HepG2 (cell line): ENCODE measurements at regions not wholly inside any gene's neighbourhood (a gene's known extent, or its start where the extent isn't known, plus 50 kb on each side); places are given as distances from the start of the nearest gene placed in this dataset.

Source experiments
- ATAC-seq: fragments of 200-7000 bp; cut with Tn5 transposase; 3 replicates; pipeline ENCODE4 v1.9.1; 2020; ENCODE audit warnings: mild to moderate bottlenecking, moderate library complexity
- BruUV-seq: library from RNA; stranded (reverse); fragments of 400-500 nt; replicated peaks from 2 replicates; lab custom pipeline; 2021; lab: Mats Ljungman, UMichigan
- CTCF ChIA-PET: fragments of 300-600 bp; formaldehyde crosslinking; extraction: SDS; loops from one replicate; lab custom pipeline; 2021; ENCODE audit warnings: low total read pairs, inconsistent platforms, low intra/inter-chr PET ratio; lab: Yijun Ruan, JAX
- POLR2A ChIA-PET: fragments of 350-600 bp; sonication (Branson Sonifier 250); formaldehyde crosslinking; loops from one replicate; lab custom pipeline; 2020; ENCODE audit warnings: antibody characterized with exemption, inconsistent platforms; lab: Yijun Ruan, JAX
- DNase-seq: peaks from one replicate; pipeline ENCODE4 v3.0.0-alpha.2; 2015; ENCODE audit warnings: low spot score
- FAIRE-seq: peaks from 3 replicates; lab custom pipeline; 2011; peaks lifted over from hg19 to GRCh38; lab: Jason Lieb, UNC
- H2AFZ ChIP-seq: one replicate; pipeline ENCODE4 v1.6.1; 2011; ENCODE audit warnings: low read length, inconsistent platforms
- H3K27ac ChIP-seq: fragments of 300-600 bp; 3 replicates; pipeline ENCODE4 v1.8.0; 2011; ENCODE audit warnings: mixed run types, mild to moderate bottlenecking, mixed read lengths, low read length, inconsistent platforms; ENCODE audit not compliant: insufficient read depth; ENCODE audit errors: extremely low read length
- H3K27me3 ChIP-seq, 2 experiments: fragments of 200-600 bp in 1 of 2; 2 replicates in 1 of 2; 3 replicates in 1 of 2; pipeline versions ENCODE4 v1.6.0 to v1.8.0; 2011; ENCODE audit warnings: low read length in 2 of 2, mild to moderate bottlenecking in 2 of 2, moderate library complexity in 2 of 2, inconsistent platforms in 1 of 2; ENCODE audit not compliant: insufficient read depth in 2 of 2, control insufficient read depth in 1 of 2
- H3K36me3 ChIP-seq, 2 experiments: fragments of 200-600 bp in 1 of 2; replicated peaks in 1 of 2; 2 replicates in 1 of 2; 3 replicates in 1 of 2; pipeline versions ENCODE4 v1.5.1 to v1.8.0; 2011; ENCODE audit warnings: low read length in 2 of 2, inconsistent platforms in 1 of 2; ENCODE audit not compliant: insufficient read depth in 2 of 2, control insufficient read depth in 1 of 2
- H3K4me1 ChIP-seq: 2 replicates; pipeline ENCODE4 v1.5.1; 2012; ENCODE audit warnings: low read length, inconsistent platforms; ENCODE audit not compliant: insufficient read depth
- H3K4me2 ChIP-seq: 2 replicates; pipeline ENCODE4 v1.6.0; 2011; ENCODE audit warnings: low read depth, low read length, inconsistent platforms
- H3K4me3 ChIP-seq, 3 experiments: fragments of 200-600 bp in 1 of 3; sonication (generic), shearing (Covaris generic) in 1 of 3; replicated peaks in 1 of 3; 2 replicates each; pipeline ENCODE4 v1.5.1; 2011 to 2016; ENCODE audit warnings: low read length in 3 of 3, inconsistent platforms in 2 of 3, low read depth in 2 of 3, mild to moderate bottlenecking in 2 of 3, control low read depth in 1 of 3, mixed read lengths in 1 of 3; ENCODE audit not compliant: insufficient read depth in 1 of 3
- H3K79me2 ChIP-seq: one replicate; pipeline ENCODE4 v1.6.1; 2011; ENCODE audit warnings: low read length, inconsistent platforms; ENCODE audit not compliant: insufficient read depth
- H3K9ac ChIP-seq: 2 replicates; pipeline ENCODE4 v1.6.0; 2011; ENCODE audit warnings: mild to moderate bottlenecking, low read depth, low read length, inconsistent platforms; ENCODE audit not compliant: insufficient read depth
- H3K9me3 ChIP-seq: 2 replicates; pipeline ENCODE4 v1.5.1; 2012; ENCODE audit warnings: mild to moderate bottlenecking, low read length
- H4K20me1 ChIP-seq: 2 replicates; pipeline ENCODE4 v1.6.0; 2011; ENCODE audit warnings: inconsistent platforms, mild to moderate bottlenecking, low read length, moderate library complexity; ENCODE audit not compliant: insufficient read depth
- ATF1 ChIP-seq: IDR thresholded peaks from 2 replicates; pipeline ENCODE4 v1.6.1; 2016; ENCODE audit warnings: mild to moderate bottlenecking, control low read depth
- CHD4 ChIP-seq: fragments of 200-600 bp; sonication (generic); IDR thresholded peaks from 2 replicates; pipeline ENCODE4 v1.7.0; 2017; ENCODE audit warnings: mild to moderate bottlenecking, low read length, borderline replicate concordance
- HHEX ChIP-seq: IDR thresholded peaks from 2 replicates; pipeline ENCODE4 v1.6.1; 2016; ENCODE audit warnings: control low read depth
- KAT8 ChIP-seq: IDR thresholded peaks from 2 replicates; pipeline ENCODE4 v1.6.1; 2016; ENCODE audit warnings: missing genetic modification reagents, missing compliant biosample characterization
- KLF15 ChIP-seq: sonication (generic); formaldehyde crosslinking; IDR thresholded peaks from 2 replicates; pipeline ENCODE4 v1.8.1; 2023; ENCODE audit warnings: borderline replicate concordance, mild to moderate bottlenecking, inconsistent platforms, missing genetic modification reagents, mixed read lengths
- NCOR1 ChIP-seq: fragments of 200-600 bp; sonication (generic); IDR thresholded peaks from 2 replicates; pipeline ENCODE4 v1.7.0; 2017; ENCODE audit warnings: antibody characterized with exemption, low read length, borderline replicate concordance
- PPARG ChIP-seq: conservative IDR thresholded peaks from 2 replicates; pipeline ENCODE4 v1.6.1; 2016; ENCODE audit warnings: missing biosample characterization, missing genetic modification reagents
- SP2 ChIP-seq: sonication (generic); formaldehyde crosslinking; IDR thresholded peaks from 2 replicates; pipeline ENCODE4 v1.5.1; 2020; ENCODE audit warnings: mild to moderate bottlenecking, missing genetic modification reagents
- SP5 ChIP-seq: IDR thresholded peaks from 2 replicates; pipeline ENCODE4 v1.6.1; 2016; ENCODE audit warnings: low read depth, borderline replicate concordance
- THAP11 ChIP-seq: IDR thresholded peaks from 2 replicates; pipeline ENCODE4 v1.6.1; 2016; ENCODE audit warnings: missing biosample characterization, missing genetic modification reagents
- YY1 ChIP-seq: IDR thresholded peaks from 2 replicates; pipeline ENCODE4 v1.6.1; 2011; ENCODE audit warnings: low read length, low read depth, moderate library complexity, mild to moderate bottlenecking; ENCODE audit not compliant: insufficient read depth, insufficient replicate concordance
- ZNF20 ChIP-seq: sonication (generic); formaldehyde crosslinking; IDR thresholded peaks from 2 replicates; pipeline ENCODE4 v1.4.0; 2020; ENCODE audit warnings: mild to moderate bottlenecking, moderate library complexity, missing genetic modification reagents
- ZNF317 ChIP-seq: sonication (generic); formaldehyde crosslinking; IDR thresholded peaks from 2 replicates; pipeline ENCODE4 v1.5.0; 2020; ENCODE audit warnings: mild to moderate bottlenecking, missing genetic modification reagents
- ZNF318 ChIP-seq: sonication (generic); formaldehyde crosslinking; IDR thresholded peaks from 2 replicates; pipeline ENCODE4 v1.4.0; 2020; ENCODE audit warnings: mild to moderate bottlenecking, missing genetic modification reagents
- ZNF75D ChIP-seq: sonication (generic); formaldehyde crosslinking; IDR thresholded peaks from 2 replicates; pipeline ENCODE4 v1.8.1; 2023; ENCODE audit warnings: missing genetic modification reagents, mild to moderate bottlenecking, borderline replicate concordance
- ZNF792 ChIP-seq: IDR thresholded peaks from 2 replicates; pipeline ENCODE4 v1.6.1; 2016
- WGBS: methylation state at CpG from one replicate; pipeline ENCODE4 v1.1.6; 2017; ENCODE audit warnings: low lambda C conversion rate; 5-methylcytosine and 5-hydroxymethylcytosine counted together
- in situ Hi-C: cut with HindIII; loops from 2 replicates; pipeline ENCODE4 v1.10.0; 2017; ENCODE audit warnings: low pct_unique_long_range_greater_than_20kb; ENCODE audit not compliant: extremely low pct_ligation_motif_present
- intact Hi-C: fragments of 100-400 bp; cut with micrococcal nuclease; formaldehyde crosslinking; loops from one replicate; pipeline ENCODE4 v1.10.0; 2022; ENCODE audit not compliant: unreplicated experiment

- TF ChIP-seq ZNF318 (CRISPR knock-in tag): no peak
These were observed 265.6 kb upstream of the SFSWAP start (continued) for GRCh38 chr12:131445184-131445774.

- no TSS peak for BruUV-seq
- FAIRE-seq (no peak), DNase-seq (no peak), ATAC-seq (no peak)
- Histone ChIP-seq H2AFZ (no peak overlapping the region), H3K79me2 (no peaks in the 10 kb centered on the region), H3K27ac (no peak overlapping the region), H3K9me3 (no peaks in the 10 kb centered on the region), H4K20me1 (no peaks in the 10 kb centered on the region), H3K36me3 (no peaks in the 10 kb centered on the region), H3K27me3 (peaks cover 1 to 21% of the 10 kb centered on the region in 2 experiments; a peak in 2 of 5 replicates), H3K4me1 (no peaks in the 10 kb centered on the region), H3K9ac (no peak overlapping the region), H3K4me3 (no peak overlapping the region), H3K4me2 (no peak overlapping the region)
- ChIA-PET CTCF (no interaction called here), POLR2A (no interaction called here)
- intact Hi-C loops (no loop called here), in situ Hi-C loops (no loop called here)
- 0% methylated on average over 4 of the region's 12 CpGs for WGBS
- TF ChIP-seq KLF15 (CRISPR knock-in tag) (no peak), KAT8 (CRISPR knock-in tag) (no peak), NCOR1 (no peak), PPARG (CRISPR knock-in tag) (no peak), ZNF20 (CRISPR knock-in tag) (no peak), HHEX (CRISPR knock-in tag) (no peak), SP5 (CRISPR knock-in tag) (no peak), YY1 (no peak), SP2 (CRISPR knock-in tag) (no peak), THAP11 (CRISPR knock-in tag) (no peak), ATF1 (CRISPR knock-in tag) (no peak), CHD4 (no peak), ZNF75D (no peak), ZNF792 (CRISPR knock-in tag) (no peak), ZNF317 (CRISPR knock-in tag) (no peak)
These were observed 265.1 kb upstream of the SFSWAP start for GRCh38 chr12:131445795-131446194.
